ENCODE measurements at regions not wholly inside any gene's neighbourhood (a gene's known extent, or its start where the extent isn't known, plus 50 kb on each side); places are given as distances from the start of the nearest gene placed in this dataset.

GRCh38 chr6:12348530-12349511 is 58.7 kb downstream of the EDN1 start:
- no peak for DNase-seq (ENCODE audit: low spot score in 2 of 2)
- Histone ChIP-seq H3K36me3 (no peaks in the 10 kb centered on the region), H3K4me1 (peaks cover 3% of the 10 kb centered on the region), H3K4me3 (no peak overlapping the region), H3K9me3 (peaks cover 13% of the 10 kb centered on the region), H3K27me3 (no peaks in the 10 kb centered on the region), H3K27ac (no peak overlapping the region)
- TF ChIP-seq EP300 (IDR thresholded peaks at IDR 0.05) (no peak), POLR2AphosphoS5 (IDR thresholded peaks at IDR 0.05) (no peak), POLR2A (IDR thresholded peaks at IDR 0.05) (no peak), CTCF (IDR thresholded peaks at IDR 0.05) (no peak)
- 72% methylated on average over 6 of the region's 6 CpGs for WGBS

GRCh38 chr6:12350644-12351170 is 60.5 kb downstream of the EDN1 start:
- Histone ChIP-seq H3K4me1 (peaks cover 20% of the 10 kb centered on the region), H3K36me3 (no peaks in the 10 kb centered on the region), H3K27me3 (no peaks in the 10 kb centered on the region), H3K27ac (no peak overlapping the region), H3K9me3 (peaks cover 13% of the 10 kb centered on the region), H3K4me3 (no peak overlapping the region)
- WGBS = 93% methylated on average over 1 of the region's 1 CpG
- DNase-seq (ENCODE audit: low spot score in 2 of 2) = no peak
- TF ChIP-seq EP300 (IDR thresholded peaks at IDR 0.05) (no peak), POLR2A (IDR thresholded peaks at IDR 0.05) (no peak), POLR2AphosphoS5 (IDR thresholded peaks at IDR 0.05) (no peak), CTCF (IDR thresholded peaks at IDR 0.05) (no peak)

- peaks cover 13% of the 10 kb centered on the region for H3K9me3 ChIP-seq
- H3K36me3 ChIP-seq = no peaks in the 10 kb centered on the region
- DNase-seq (ENCODE audit: low spot score in 2 of 2) = no peak
- no peak for TF ChIP-seq CTCF (IDR thresholded peaks at IDR 0.05)
- no peak for TF ChIP-seq EP300 (IDR thresholded peaks at IDR 0.05)
- no peak for TF ChIP-seq POLR2AphosphoS5 (IDR thresholded peaks at IDR 0.05)
- no peak for TF ChIP-seq POLR2A (IDR thresholded peaks at IDR 0.05)
- H3K27me3 ChIP-seq = no peaks in the 10 kb centered on the region
- H3K4me1 ChIP-seq = peaks cover 29% of the 10 kb centered on the region
- H3K27ac ChIP-seq = no peak overlapping the region
- no peak overlapping the region for H3K4me3 ChIP-seq
Measured at GRCh38 chr6:12351672-12352071, 61.5 kb downstream of the EDN1 start.

- H3K4me3 ChIP-seq = no peak overlapping the region
- H3K9me3 ChIP-seq = peaks cover 13% of the 10 kb centered on the region
- H3K27me3 ChIP-seq = no peaks in the 10 kb centered on the region
- H3K27ac ChIP-seq = no peak overlapping the region
- TF ChIP-seq CTCF (IDR thresholded peaks at IDR 0.05) (no peak), EP300 (IDR thresholded peaks at IDR 0.05) (no peak), POLR2A (IDR thresholded peaks at IDR 0.05) (no peak), POLR2AphosphoS5 (IDR thresholded peaks at IDR 0.05) (no peak)
- no peaks in the 10 kb centered on the region for H3K36me3 ChIP-seq
- WGBS = 77% methylated on average over 3 of the region's 3 CpGs
- DNase-seq (ENCODE audit: low spot score in 2 of 2) = no peak
- H3K4me1 ChIP-seq = peaks cover 40% of the 10 kb centered on the region
Measured at GRCh38 chr6:12353731-12354130, 63.6 kb downstream of the EDN1 start.

- Histone ChIP-seq H3K4me1 (peaks cover 40% of the 10 kb centered on the region), H3K27me3 (no peaks in the 10 kb centered on the region), H3K9me3 (peaks cover 13% of the 10 kb centered on the region), H3K36me3 (no peaks in the 10 kb centered on the region), H3K27ac (peak overlapping the region; percentile 80), H3K4me3 (no peak overlapping the region)
- DNase-seq (ENCODE audit: low spot score in 2 of 2) = no peak
- peak in 2 of 3 donors; percentile 56 to 75 for TF ChIP-seq POLR2AphosphoS5 (IDR thresholded peaks at IDR 0.05)
- peak; percentile 82 for TF ChIP-seq EP300 (IDR thresholded peaks at IDR 0.05)
- no peak for TF ChIP-seq CTCF (IDR thresholded peaks at IDR 0.05)
- WGBS = 38% methylated on average over 3 of the region's 3 CpGs
Measured at GRCh38 chr6:12354499-12354898, 64.3 kb downstream of the EDN1 start.

Measured in suprapubic skin (tissue), 4 donors.